GM21381 (cell line): ENCODE measurements at regions not wholly inside any gene's neighbourhood (a gene's known extent, or its start where the extent isn't known, plus 50 kb on each side); places are given as distances from the start of the nearest gene placed in this dataset.

ENCODE experiments used
- ATAC-seq: cut with Tn5 transposase; IDR thresholded peaks from one replicate; pipeline ENCODE4 v1.9.1; 2021; ENCODE audit warnings: mild to moderate bottlenecking, moderate library complexity; ENCODE audit not compliant: unreplicated experiment

- no peak for ATAC-seq
Observed at GRCh38 chr10:6305401-6306321, 102.9 kb downstream of the PFKFB3 start.

GRCh38 chr10:6306917-6307316 is 104.2 kb downstream of the PFKFB3 start:
- no peak for ATAC-seq

GRCh38 chr10:6309816-6310215 is 107.1 kb downstream of the PFKFB3 start:
- no peak for ATAC-seq

GRCh38 chr10:6310977-6311376 is 108.2 kb downstream of the PFKFB3 start:
- ATAC-seq = no peak

GRCh38 chr10:6311700-6312330 is 109.1 kb downstream of the PFKFB3 start:
- no peak for ATAC-seq

DNA sequence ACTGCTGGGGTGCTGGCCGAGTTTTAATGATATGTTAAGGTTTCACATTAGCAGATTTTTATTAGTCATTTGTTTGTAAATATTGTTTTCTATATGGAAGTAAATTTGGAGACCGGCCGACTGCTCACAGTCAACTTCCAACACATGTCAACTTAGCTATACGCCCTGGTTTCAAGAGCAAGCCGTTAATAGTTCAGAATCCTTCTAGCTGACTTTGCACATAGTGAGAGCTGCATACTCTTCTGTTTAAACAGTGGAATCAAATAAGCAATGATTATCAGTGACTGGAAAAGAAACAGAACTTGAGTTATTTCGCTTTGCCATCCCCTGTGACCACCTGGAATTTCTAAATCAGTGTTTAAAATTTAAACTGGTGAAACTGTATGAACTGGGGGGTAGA is 109.9 kb downstream of the PFKFB3 start:
- no peak for ATAC-seq

DNA sequence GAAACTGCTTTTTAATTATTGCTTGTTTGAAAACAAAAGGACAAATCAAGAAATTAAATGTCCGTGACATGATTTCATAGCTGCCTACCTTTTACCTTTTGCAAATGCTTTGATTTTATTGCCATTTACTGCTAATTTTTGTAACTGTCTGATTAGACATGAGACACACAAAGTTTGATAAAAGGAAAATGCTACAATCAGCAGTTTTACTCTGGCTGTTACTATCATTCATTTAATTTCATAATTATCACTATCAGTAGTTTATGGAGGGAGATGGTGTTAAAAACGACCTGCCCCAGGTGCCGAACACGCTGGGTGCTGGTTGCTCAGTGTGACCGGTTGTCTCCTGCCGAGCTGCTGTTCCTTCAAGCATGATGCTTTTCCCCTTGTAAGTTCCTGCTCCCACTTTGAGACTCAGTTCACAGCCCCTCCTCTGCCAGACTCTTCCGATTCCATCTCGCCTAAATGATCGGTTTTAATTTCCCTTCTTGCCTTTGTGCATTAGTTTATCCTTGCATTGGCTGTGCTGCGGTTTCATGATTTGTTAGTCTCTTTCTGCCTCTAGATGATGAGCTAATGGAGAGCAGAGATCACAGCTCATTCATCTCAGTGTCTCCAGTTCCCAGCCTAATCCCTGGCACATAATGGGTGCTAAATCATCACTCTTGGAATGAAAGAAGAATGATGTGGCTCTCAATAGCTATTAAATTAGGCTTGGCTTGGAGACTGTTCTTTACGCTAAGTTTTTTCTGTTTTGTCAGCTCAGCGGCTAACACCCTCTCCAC is 110.6 kb downstream of the PFKFB3 start:
- no peak for ATAC-seq

GRCh38 chr10:6314620-6315205 is 112.0 kb downstream of the PFKFB3 start:
- no peak for ATAC-seq

GRCh38 chr10:6319119-6319518 is 116.4 kb downstream of the PFKFB3 start:
- no peak for ATAC-seq

DNA sequence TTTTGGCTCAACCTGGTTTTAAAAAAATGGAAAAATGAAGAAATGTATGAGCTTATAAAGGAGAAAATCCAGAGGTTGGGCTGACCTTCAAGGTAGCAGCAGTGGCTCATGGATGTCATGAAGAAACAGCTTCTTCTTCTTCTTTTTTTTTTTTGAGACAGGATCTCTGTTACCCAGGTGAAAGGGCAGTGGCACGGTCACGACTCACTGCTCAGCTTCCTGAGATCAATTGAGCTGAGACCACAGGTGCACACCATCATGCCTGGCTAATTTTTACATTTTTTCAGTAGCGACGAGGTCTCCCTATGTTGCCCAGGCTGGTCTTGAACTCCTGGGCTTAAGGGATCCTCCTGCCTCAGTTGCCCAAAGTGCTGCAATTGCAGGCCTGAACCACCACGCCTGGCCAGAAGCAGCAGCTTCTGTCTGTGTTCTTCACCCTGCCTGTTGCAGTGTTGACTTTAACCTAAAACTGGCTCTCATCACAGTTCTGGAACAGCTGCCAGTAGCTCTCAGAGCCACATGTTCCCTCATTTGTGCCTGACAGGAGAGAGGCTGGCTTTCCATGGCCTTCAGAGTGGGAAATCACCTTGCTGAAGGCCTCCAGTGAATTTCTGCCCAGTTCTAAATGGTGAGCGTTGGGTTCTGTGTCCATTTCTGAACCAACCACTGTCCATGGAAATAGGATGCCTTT is 117.7 kb downstream of the PFKFB3 start:
- ATAC-seq = peak; percentile 74

GRCh38 chr10:6321880-6322279 is 119.1 kb downstream of the PFKFB3 start:
- no peak for ATAC-seq

DNA sequence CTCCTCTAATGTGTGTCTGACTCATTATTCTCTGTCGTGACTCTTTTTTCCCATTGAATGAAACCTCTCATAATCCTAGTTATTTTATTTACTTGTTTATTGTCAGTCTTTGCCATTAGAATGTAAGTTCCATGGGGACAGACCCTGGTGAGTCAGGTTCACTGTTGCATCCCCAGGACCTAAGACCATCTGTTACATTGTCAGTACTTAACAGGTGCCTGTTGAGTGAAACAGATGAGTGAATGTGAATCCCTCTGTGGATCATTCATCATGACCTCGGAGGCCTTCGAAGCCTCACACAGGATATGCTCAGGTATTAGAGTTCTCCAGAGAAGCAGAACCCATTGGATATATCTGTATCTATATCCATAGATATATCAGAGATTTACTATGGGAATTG is 120.1 kb downstream of the PFKFB3 start:
- ATAC-seq = no peak

DNA sequence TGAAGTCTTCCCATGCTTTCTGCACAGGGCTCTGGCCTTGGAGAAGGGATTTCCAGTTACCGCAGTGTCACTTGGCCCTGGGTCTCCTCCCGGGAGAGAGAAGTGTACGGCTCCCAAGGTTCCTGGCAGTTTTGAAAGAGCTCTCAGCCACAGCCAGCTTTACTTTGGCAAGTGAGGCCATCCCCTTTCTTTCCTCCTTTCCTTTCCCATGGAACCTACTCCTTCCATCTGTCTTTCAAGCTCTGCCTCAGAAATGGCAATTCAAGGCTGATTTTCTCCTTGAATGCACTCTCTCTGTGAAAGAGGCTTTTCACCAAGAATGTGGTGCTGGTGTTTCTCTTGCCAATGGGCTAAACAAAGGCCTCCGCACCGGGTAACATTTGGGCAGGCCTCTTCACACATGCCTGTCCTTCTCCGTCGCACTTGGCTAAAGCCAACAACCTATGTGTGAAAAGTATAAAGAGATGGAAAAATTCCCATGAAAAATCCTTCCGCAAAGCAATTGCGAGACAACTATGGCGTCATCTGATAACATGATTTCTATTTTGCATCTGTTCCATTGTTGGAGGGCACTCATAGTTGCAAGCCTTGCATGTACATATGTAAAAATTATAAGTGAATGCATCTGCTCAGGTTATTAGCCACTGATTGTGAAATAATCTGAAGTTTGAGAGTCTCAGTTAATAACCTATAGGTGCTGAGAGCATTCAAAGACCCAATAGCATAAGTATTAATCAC is 125.4 kb downstream of the PFKFB3 start:
- no peak for ATAC-seq

DNA sequence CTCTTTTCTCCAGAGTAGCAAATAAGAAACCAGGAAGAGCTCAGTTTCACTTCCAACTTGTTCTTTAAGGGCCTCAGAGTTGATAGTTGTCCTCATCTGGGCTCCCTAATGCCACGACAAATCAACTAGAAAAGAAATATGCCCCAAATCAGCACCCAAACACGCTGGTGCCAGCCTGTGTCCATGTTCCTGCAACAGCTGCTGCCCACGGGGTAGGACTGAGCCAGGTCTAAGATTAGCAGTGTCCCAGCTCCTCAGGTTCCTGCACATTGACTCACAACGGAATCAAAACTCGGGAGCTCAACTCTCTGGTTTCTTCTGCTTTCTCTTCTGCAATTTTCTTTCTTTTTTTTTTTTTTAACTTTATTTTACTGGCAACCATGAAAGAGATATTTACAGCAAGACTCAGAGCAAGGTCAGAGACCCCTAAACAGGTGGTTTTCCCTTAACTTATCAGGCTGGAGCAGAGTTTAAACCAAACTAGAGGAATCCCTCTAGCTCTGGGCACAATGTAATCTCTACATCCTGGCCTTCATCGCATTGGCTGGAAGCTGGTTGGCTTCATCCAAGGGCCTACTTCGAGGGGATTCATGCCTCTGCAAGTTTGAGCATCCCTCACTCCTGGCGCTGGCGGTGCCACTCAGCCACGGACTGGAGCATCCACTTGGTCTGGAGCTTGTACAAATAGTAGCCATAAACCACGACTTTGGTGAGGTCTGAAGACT is 126.1 kb downstream of the PFKFB3 start:
- no peak for ATAC-seq

GRCh38 chr10:6333086-6333485 is 130.4 kb downstream of the PFKFB3 start:
- ATAC-seq = no peak

DNA sequence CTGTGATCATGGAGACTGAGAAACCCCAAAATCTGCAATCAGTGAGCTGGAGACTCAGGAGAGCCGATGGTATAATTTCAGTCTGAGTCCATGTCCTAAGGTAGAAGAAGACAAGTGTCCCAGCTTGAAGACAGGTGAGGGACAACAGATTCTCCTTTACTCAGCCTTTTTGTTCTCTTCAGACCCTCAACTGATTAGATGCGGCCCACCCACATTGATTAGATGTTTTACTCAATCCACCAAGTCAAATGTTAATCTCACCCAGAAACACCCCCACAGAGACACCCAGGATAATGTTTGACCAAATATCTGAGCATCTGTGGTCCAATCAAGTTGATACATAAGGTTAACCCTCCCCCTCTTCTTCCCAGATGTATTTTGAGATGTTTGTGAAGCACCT is 131.2 kb downstream of the PFKFB3 start:
- ATAC-seq = no peak

GRCh38 chr10:6336016-6336415 is 133.3 kb downstream of the PFKFB3 start:
- no peak for ATAC-seq

- no peak for ATAC-seq
Observed at GRCh38 chr10:6337382-6337781, 134.7 kb downstream of the PFKFB3 start.

- no peak for ATAC-seq
Observed at GRCh38 chr10:6338361-6338760, 135.6 kb downstream of the PFKFB3 start.
